Fibroblast of skin of left quadriceps (primary cell): ENCODE measurements at regions not wholly inside any gene's neighbourhood (a gene's known extent, or its start where the extent isn't known, plus 50 kb on each side); places are given as distances from the start of the nearest gene placed in this dataset.
"Not testable (repeated sequence)": the region's sequence is repeated elsewhere in the genome, so short reads cannot be mapped to it uniquely, and the experiment has no call there.

Experiments
- DNase-seq, 2 experiments: peaks; one replicate each; pipeline ENCODE4 v3.0.0-alpha.2; 2013; ENCODE audit warnings: low read depth in 2 of 2

DNA sequence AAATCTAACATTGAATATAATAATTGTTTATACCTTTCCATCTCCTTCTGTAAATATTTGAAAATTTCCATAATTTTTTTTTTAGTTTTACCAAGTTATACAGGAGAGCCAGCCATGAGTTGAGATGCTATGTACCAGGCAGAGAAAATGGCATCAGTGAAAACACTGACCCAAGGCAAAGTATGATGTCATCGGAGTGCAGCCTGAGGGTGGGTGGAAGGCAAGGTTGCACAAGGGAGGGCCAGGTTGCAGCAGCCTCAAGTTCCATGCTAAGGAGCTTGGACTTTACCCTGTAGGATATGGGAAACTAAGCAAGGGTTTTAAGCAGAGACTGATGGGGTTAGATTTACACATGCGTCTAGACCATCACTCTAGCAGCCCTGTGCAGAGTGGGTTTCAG, 441.1 kb downstream of the BCAT1 start:
- DNase-seq: no peak

DNA sequence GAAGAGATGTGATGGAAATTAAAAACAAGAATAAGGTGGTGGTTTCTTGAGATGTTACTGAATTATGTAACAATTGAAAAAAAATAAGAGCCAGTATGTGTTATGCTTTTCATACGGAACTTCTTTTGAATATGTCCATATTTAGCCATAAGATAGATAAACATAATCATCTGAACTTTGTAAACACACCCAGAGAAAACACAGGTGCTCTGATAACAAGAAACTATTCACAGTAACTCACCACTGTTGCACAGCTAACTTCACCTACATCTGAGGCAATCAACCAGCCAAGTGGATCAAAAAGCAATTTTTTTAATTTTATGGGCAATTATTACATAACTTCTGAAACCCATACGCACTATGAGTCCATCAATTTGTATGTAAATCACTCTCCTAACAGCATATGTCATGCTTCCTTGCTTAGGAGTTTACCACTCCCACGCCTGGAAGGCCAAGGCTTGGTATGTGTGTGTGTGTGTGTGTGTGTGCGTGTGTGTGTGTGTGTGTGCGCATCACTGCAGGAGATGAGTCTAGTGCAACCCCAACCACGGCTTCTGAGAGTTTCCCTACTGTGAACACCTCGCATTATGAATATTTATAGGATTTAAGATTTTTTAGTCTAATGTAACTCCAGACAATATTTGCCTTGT, 443.4 kb downstream of the BCAT1 start:
- no peak for DNase-seq

DNA sequence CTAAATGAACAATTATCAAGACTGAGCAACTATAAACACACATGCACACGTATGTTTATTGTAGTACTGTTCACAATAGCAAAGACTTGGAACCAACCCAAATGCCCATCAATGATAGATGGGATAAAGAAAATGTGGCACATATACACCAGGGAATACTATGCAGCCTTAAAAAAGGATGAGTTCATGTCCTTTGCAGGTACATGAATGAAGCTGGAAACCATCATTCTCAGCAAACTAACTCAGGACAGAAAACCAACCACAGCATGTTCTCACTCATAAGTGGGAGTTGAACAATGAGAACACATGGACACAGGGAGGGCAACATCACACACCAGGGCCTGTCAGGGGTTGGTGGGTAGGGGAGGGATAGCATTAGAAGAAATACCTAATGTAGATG, 445.4 kb downstream of the BCAT1 start:
- not testable (repeated sequence) for DNase-seq

DNA sequence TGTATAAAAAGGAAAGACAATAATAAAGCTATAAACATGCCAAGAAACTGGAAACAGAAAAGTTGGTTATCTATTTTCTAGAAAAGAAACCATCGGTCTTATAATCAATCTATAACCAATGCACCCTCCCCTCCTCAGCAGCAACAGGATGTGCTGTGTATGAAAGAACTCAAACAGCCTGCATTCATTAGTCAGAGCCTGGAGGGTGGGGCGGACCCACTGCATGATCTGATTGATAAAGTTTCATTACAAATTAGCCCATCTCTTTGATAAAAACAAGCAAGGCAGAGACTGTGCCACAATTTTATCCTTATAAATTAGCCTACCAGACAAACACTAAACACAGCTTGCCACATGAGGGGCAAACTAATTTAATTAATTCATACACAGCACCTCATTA, 448.1 kb downstream of the BCAT1 start:
- DNase-seq: no peak

DNA sequence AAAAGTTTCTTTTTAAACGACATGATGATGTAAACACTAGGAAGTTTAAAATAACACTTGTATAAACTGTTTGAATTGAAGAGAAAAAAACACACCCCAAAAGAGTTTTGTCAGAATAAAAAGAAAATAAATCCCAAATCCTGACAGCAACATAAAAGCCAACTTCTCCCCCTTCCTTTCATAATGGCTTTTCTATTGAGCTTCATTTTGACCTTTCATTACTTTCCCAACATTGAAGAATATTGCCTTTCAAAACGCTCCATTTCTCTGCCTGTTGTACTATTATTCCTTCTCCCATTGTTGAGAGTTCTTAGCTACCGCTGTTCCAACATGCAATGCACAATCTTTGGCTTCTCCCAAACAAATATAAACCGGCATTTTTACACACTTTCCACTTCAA, 448.5 kb downstream of the BCAT1 start:
- no peak for DNase-seq

DNA sequence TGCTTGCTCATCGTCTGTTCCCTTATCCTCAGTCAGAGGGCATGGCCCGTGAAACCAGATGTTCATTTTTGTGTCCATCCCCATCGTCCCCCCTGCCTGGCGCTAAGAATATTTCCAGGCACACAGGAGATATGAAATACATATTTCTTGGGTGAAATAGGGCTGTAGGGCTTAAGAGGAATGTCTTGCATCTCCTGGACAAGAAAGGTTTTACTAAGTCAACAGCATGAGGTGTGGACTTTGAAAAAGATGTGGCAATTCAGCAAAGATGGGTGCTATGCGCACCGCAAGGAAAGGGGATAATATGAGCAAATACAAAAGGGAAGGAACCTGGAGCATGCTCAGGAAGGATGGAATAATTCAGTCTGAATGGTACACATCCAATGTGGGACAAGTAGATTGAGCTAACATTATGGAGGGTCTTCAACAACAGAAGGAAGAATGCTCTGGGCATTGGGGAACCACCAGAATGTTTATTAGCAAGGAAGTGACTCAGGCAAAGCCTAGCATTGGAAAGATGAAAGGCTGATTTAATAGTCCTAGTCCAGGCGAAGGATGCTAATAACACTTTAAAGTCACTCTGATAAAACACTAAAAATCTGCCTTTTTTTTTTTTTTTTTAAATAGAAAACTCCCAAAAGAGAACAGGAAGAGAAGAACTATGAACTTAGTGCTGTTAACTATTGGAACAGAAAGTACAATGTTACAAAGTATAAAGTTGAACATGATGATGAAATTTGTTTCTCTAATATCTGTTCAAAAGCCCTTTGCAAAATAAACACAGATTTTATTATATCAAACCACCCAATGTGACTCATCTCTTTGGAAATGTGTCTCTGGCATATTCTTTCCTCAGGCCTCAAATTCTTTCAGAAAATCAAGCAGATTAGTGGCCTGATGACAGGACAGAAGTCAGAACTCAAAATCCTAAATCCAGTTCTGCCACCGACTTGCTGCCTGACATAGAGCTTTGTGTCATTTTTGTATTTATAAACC, 449.5 kb downstream of the BCAT1 start:
- peak; percentile 46 to 52 for DNase-seq

GRCh38 chr12:24496755-24497154, 452.1 kb downstream of the BCAT1 start:
- DNase-seq: peak; percentile 31 to 40

DNA sequence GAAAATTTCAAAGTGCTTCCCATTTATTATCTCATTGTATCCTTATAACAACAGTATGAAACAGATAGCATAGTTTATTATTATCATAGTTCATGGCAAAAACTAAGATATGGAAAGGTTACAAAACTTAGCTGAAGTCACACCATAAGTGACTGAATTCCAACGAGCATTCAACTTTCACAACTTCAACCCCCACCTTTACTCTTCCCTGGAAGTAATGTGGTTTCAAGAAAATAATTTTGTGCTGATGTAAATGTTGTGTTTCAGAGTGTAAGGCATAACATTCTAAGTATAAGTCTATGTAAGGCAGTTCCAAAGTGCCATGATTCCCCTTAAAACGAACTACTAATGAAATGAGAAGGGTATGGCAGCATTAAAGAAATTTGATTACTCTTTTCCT, 454.5 kb downstream of the BCAT1 start:
- no peak for DNase-seq

- no peak for DNase-seq
Observed at GRCh38 chr12:24491968-24492367, 456.9 kb downstream of the BCAT1 start.

DNA sequence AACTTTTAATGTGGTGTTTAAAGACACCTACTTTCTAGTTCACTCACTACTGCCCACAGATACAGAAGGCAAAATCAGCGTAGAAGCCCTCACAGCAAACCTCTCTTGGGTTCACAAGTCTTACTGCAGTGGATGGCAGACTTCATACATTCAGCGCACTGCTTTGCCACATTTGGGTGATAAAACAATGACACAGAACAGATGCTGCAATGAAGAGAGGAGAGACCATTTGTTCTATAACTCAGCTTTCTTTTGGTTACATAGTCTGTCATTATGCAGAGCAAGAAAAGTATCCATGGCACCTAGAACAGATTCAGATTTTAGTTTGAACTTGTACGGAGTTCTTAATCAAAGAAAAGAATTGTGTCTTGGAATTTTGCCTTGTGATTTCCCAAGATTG, 459.0 kb downstream of the BCAT1 start:
- DNase-seq: no peak

GRCh38 chr12:24488906-24489619, 459.8 kb downstream of the BCAT1 start:
- DNase-seq: no peak

DNA sequence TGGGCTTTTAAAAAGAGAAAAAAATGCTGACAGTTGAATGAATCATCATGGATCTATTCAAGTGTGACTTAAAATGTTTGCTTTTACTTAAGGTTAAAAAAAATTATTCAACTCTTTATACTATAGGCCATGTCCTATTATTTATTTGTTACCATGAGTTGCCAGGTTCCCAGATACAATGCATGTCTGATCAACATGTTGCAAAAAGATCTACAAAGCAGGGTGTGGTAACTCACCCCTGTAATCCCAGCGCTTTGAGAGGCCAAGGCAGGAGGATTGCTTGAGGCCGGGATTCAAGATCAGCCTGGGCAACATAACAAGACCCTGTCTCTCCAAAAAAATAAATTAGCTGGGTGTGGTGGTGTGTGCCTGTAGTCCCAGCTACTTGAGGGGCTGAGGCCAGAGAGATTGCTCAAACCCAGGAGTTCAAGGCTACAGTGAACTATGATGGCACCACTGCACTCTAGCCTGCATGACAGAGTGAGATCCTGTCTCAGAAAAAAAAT, 460.8 kb downstream of the BCAT1 start:
- DNase-seq: no peak

DNA sequence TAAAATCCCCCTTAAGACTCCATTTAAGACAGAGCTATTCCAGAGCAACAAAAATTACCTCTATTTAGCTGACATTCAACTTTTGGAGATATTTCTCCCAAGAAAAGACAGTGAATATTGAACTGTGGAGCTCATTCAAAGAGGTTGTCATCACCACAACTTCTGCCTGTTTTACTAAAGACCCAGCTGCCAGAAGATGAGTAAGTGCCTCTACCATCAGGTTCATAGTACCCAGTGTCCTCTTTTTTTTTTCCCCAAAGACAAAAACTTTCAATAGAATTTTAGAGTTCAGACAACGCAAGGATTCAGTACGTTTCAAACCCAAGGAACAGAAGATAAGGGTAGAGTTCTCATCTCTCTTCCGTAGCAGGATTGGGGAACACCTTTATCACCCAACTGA, 461.3 kb downstream of the BCAT1 start:
- no peak for DNase-seq

DNA sequence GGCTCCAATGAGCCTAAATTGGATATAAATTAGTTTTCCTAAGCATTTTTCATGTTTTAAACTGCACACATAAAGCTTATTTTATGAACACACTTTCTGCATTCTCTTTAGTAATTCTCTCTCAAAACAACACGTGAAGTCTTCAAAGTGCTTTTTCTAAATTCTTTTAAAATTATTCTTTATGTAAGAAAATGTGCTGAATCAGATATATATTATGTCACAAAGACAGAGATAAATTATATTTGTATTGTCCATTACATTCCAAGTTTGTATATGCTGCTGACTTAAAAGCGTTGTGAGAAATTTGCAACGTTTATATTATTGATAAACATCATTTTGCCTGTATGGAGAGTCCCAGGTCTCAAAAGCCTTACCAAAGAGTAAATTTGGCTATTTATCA, 465.2 kb downstream of the BCAT1 start:
- DNase-seq: no peak

GRCh38 chr12:24482882-24483604, 465.9 kb downstream of the BCAT1 start:
- DNase-seq: no peak

GRCh38 chr12:24482044-24482443, 466.9 kb downstream of the BCAT1 start:
- DNase-seq: no peak

DNA sequence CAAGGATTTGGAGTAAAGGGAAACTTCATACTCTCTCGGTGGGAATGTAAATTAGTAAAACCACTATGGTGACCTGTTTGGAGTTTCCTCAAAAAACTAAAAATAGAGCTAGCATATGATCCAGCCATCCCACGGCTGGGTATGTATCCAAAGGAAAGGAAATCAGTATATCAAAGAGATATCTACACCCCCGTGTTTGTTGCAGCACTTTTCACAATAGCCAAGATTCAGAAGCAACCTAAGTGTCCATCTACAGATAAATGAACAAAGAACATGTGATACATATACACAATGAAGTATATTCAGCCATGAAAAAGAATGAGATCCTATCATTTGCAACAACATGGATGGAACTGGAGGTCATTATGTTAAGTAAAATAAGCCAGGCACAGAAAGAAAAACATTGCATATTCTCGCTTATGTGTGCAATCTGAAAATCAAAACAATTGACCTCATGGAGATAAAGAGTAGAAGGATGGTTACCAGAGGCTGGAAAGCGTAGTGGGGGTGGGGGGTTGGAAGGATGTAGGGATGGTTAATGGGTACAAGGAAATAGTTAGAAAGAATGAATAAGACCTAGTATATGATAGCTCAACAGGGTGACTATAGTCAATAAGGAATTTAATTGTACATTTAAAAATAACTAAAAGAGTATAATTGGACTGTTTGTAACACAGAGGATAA, 468.0 kb downstream of the BCAT1 start:
- no peak for DNase-seq

DNA sequence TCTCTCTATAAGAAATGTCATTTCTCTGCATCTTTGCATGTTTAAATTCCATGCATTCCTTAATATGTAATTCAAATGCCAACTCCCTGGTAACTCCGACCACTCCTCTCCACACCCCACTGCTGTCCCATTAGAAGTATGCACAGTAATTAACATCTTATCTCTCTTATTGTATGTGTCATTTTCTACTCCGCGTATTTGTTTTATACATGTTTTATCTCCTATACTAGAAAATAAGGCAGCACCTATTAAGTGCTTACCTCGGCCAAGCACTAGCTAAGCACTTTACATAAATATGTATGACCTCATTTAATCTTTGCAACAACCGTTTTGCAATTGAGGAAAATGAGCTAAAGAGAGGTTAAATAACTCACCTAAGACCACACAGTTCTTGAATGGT, 469.8 kb downstream of the BCAT1 start:
- no peak for DNase-seq

DNA sequence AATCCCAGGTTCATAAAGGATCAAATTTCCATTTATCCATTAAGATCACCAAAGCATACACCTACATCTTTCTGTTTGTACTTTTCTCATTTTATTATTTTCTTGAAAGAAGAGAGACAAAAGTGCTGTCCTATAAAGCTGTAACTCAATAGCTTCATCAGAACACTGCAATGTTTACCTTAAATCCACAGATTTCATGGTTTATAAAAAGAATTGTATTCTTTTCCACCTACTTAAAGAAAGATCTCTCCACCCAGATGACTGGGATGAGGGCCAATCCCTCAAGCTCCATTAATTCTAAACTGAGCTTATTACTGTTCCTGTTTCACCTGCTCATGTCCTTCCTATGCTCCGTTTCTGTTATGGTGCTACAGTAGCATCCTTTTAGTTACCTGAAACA, 470.6 kb downstream of the BCAT1 start:
- DNase-seq: no peak

DNA sequence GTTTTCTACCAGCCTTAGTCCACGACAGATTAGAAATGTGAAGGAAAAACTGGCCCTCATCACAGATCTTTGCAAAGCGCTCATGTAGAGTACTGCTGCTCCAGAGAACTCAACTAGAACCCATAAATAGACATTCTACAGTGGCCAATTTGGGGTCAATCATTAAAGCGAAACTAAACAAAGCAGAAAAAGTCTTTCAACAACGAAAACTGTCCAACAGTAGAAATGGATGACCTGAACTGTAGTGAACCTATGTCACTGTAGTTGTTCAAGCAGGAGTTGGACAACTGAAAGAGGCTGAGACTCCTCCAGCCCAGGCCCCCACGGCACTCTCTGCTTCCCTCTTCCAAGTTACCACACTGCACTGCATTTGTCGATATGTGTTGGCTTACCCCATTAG, 472.6 kb downstream of the BCAT1 start:
- no peak for DNase-seq

DNA sequence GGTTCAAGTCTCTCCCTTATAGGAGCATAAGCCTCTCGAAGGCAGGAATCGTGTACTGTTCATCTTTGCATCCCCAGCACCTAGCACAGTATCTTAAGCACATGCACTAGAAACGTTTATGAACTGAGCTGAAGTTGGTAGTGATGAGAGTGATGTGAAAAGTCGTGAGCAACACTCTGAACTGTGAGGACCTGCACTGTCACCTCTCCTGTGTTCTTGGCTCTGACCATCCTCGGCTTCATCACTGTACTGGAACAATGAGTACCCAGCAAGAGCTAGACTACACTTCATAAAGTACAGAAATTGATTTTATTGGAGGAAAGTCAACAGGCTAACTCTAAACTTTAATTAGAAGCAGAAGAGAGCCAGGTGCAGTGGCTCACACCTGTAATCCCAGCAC, 473.6 kb downstream of the BCAT1 start:
- no peak for DNase-seq
